Hematopoietic multipotent progenitor cell treated with erythropoietin and hydrocortisone succinate and interleukin-3 and kit ligand, for 17 days (in vitro differentiated cells): ENCODE measurements at regions not wholly inside any gene's neighbourhood (a gene's known extent, or its start where the extent isn't known, plus 50 kb on each side); places are given as distances from the start of the nearest gene placed in this dataset.
"Not testable (repeated sequence)": the region's sequence is repeated elsewhere in the genome, so short reads cannot be mapped to it uniquely, and the experiment has no call there.

Experiments
- DNase-seq: peaks from one replicate; pipeline ENCODE4 v3.0.0-alpha.2; 2015; ENCODE audit warnings: low spot score

- DNase-seq: no peak
Observed at GRCh38 chr4:167838686-167839085, 253.7 kb upstream of the ANXA10 start.

GRCh38 chr4:167842487-167842886 is 249.8 kb upstream of the ANXA10 start:
- no peak for DNase-seq

- no peak for DNase-seq
Observed at GRCh38 chr4:167854881-167855280, 237.5 kb upstream of the ANXA10 start.

- DNase-seq: not testable (repeated sequence)
Observed at GRCh38 chr4:167858127-167858526, 234.2 kb upstream of the ANXA10 start.

- no peak for DNase-seq
Observed at GRCh38 chr4:167867191-167867590, 225.1 kb upstream of the ANXA10 start.

- DNase-seq: no peak
Observed at GRCh38 chr4:167868163-167868562, 224.2 kb upstream of the ANXA10 start.

GRCh38 chr4:167873496-167873895 is 218.8 kb upstream of the ANXA10 start:
- DNase-seq: no peak

GRCh38 chr4:167876091-167876490 is 216.2 kb upstream of the ANXA10 start:
- DNase-seq: not testable (repeated sequence)

GRCh38 chr4:167877826-167878225 is 214.5 kb upstream of the ANXA10 start:
- not testable (repeated sequence) for DNase-seq

GRCh38 chr4:167883266-167883665 is 209.1 kb upstream of the ANXA10 start:
- no peak for DNase-seq

GRCh38 chr4:167885071-167885470 is 207.3 kb upstream of the ANXA10 start:
- DNase-seq: no peak

GRCh38 chr4:167885872-167886271 is 206.5 kb upstream of the ANXA10 start:
- DNase-seq: no peak

GRCh38 chr4:167887726-167888125 is 204.6 kb upstream of the ANXA10 start:
- DNase-seq: no peak

- no peak for DNase-seq
Observed at GRCh38 chr4:167890226-167890625, 202.1 kb upstream of the ANXA10 start.

GRCh38 chr4:167893531-167893930 is 198.8 kb upstream of the ANXA10 start:
- no peak for DNase-seq

- not testable (repeated sequence) for DNase-seq
Observed at GRCh38 chr4:167896260-167896659, 196.1 kb upstream of the ANXA10 start.

- DNase-seq: no peak
Observed at GRCh38 chr4:167897116-167897515, 195.2 kb upstream of the ANXA10 start.

GRCh38 chr4:167903291-167903721 is 189.0 kb upstream of the ANXA10 start:
- no peak for DNase-seq

GRCh38 chr4:167906851-167907250 is 185.5 kb upstream of the ANXA10 start:
- DNase-seq: no peak

GRCh38 chr4:167908816-167909215 is 183.5 kb upstream of the ANXA10 start:
- DNase-seq: no peak

- DNase-seq: not testable (repeated sequence)
Observed at GRCh38 chr4:167912535-167912934, 179.8 kb upstream of the ANXA10 start.

- DNase-seq: no peak
Observed at GRCh38 chr4:167918077-167918476, 174.3 kb upstream of the ANXA10 start.

GRCh38 chr4:167930166-167930565 is 162.2 kb upstream of the ANXA10 start:
- DNase-seq: no peak

GRCh38 chr4:167934216-167934615 is 158.1 kb upstream of the ANXA10 start:
- no peak for DNase-seq
